ENCODE measurements at regions not wholly inside any gene's neighbourhood (a gene's known extent, or its start where the extent isn't known, plus 50 kb on each side); places are given as distances from the start of the nearest gene placed in this dataset.

DNA sequence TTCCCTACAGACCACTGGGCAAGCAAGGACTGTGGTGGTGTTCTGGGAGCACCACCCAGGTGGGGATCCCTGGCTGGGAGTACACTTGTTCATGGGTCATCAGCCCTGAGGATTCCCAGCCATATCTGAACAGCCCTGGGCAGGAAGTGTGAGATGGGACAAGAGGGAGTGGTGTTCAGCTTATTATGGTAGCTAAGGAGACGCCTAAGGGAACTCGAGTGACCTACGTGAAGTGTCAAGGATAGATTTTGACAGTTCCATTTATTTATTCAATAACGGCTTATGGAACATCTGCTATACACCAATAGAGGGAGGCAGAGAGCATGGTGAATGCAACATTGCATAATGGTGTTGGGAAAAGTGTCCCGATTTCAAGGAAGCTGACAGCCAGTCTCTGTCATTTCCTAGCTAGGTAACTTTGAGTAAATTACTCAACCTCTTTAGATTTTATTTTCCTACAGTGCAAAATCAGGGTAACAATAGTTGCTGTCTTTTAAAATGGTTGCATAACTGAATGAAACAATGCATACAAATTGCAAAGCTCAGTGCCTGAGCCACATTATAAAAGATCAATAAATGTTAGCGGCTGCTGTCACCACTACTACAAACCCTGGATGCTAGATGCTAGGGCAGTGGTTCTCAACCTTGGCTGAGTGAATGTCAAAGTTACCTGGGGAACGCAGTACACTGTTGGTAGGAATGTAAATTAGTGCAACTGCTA is 534.1 kb downstream of the GRIN2A start:
- Histone ChIP-seq H3K4me2 (ENCODE audit: unreplicated experiment) (no peak overlapping the region), H3K27me3 (replicated peaks; ENCODE audit: insufficient read depth) (no peaks in the 10 kb centered on the region), H3K4me1 (ENCODE audit: insufficient read depth) (no peaks in the 10 kb centered on the region), H3K36me3 (ENCODE audit: low read depth) (no peaks in the 10 kb centered on the region), H3K79me2 (ENCODE audit: insufficient read depth) (no peaks in the 10 kb centered on the region), H3K9me3 (ENCODE audit: low read depth) (no peaks in the 10 kb centered on the region), H3K9me2 (ENCODE audit: insufficient read depth) (no peaks in the 10 kb centered on the region), H3K27ac (no peak overlapping the region), H3K4me3 (no peak overlapping the region), H3K9ac (no peak overlapping the region), H3F3A (ENCODE audit: insufficient read depth) (no peaks in the 10 kb centered on the region), H4K20me1 (ENCODE audit: insufficient read depth) (no peaks in the 10 kb centered on the region), H2AFZ (no peak overlapping the region)
- no peak for TF ChIP-seq EZH2phosphoT487 (IDR thresholded peaks at IDR 0.05; ENCODE audit: insufficient read depth, low read depth)
- no peak for TF ChIP-seq EZH2 (IDR thresholded peaks at IDR 0.05; ENCODE audit: insufficient read depth, poor library complexity, severe bottlenecking)
- DNase-seq: peak; percentile 50
- in situ Hi-C loops (cut with MboI): no loop called here
- 4 to 6% methylated on average over 7 of the region's 7 CpGs for WGBS, 2 experiments (ENCODE audit: low coverage in 1 of 2, low lambda C conversion rate in 2 of 2, missing lambda C conversion rate in 2 of 2)

DNA sequence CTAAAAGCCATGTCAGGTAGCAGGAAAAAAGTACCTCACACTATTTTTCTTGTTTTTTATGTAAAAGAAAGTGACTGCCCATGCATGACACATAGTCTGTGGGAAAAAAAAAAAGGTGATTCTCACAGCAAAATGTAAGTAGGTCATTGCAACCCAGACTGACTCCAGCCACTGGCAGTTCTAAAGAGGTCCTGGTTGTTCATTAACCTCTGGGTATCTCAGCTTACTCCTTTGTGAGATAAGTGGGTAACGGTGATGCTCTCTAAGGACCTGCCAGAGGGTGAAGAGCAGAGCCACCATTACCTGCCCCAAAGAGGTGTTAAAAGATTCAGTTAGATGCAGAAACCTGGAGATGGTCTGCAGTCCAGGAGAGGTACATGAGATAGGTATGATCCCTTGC is 531.9 kb downstream of the GRIN2A start:
- no peaks in the 10 kb centered on the region for H3K79me2 ChIP-seq (ENCODE audit: insufficient read depth)
- H3K9me2 ChIP-seq (ENCODE audit: insufficient read depth): no peaks in the 10 kb centered on the region
- H3K36me3 ChIP-seq (ENCODE audit: low read depth): no peaks in the 10 kb centered on the region
- no peak for DNase-seq
- H4K20me1 ChIP-seq (ENCODE audit: insufficient read depth): no peaks in the 10 kb centered on the region
- no peak overlapping the region for H3K4me3 ChIP-seq
- no peak overlapping the region for H2AFZ ChIP-seq
- no peak overlapping the region for H3K4me2 ChIP-seq (ENCODE audit: unreplicated experiment)
- H3K9me3 ChIP-seq (ENCODE audit: low read depth): no peaks in the 10 kb centered on the region
- no peak overlapping the region for H3K27ac ChIP-seq
- in situ Hi-C loops (cut with MboI): no loop called here
- no peaks in the 10 kb centered on the region for H3K27me3 ChIP-seq (replicated peaks; ENCODE audit: insufficient read depth)
- no peaks in the 10 kb centered on the region for H3K4me1 ChIP-seq (ENCODE audit: insufficient read depth)
- TF ChIP-seq EZH2phosphoT487 (IDR thresholded peaks at IDR 0.05; ENCODE audit: insufficient read depth, low read depth): no peak
- TF ChIP-seq EZH2 (IDR thresholded peaks at IDR 0.05; ENCODE audit: insufficient read depth, poor library complexity, severe bottlenecking): no peak
- 13 to 38% methylated on average over 1 of the region's 1 CpG for WGBS, 2 experiments (ENCODE audit: low coverage in 1 of 2, low lambda C conversion rate in 2 of 2, missing lambda C conversion rate in 2 of 2)
- H3F3A ChIP-seq (ENCODE audit: insufficient read depth): no peaks in the 10 kb centered on the region
- no peak overlapping the region for H3K9ac ChIP-seq

DNA sequence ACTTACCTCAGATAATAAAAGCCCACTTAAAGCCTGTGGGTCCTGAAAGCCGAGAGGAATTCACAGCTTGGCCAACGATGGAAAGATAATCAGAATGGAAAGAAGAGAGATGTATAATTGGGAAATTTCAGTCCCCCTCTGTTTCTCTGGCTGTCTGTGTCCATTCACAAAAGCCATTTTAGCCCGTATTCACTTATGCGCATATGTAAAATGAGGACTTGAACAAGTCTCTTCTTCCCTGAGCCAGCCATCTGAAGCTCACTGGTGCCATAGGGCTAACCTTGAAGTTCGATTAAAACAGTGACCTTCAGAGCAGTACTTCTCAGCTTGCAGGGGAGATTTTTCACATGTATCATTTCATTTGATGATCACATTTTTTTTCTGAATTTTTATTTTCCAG is 527.2 kb downstream of the GRIN2A start:
- no peak for DNase-seq

GRCh38 chr16:9657641-9658040 is 524.6 kb downstream of the GRIN2A start:
- Histone ChIP-seq H3K27me3 (replicated peaks; ENCODE audit: insufficient read depth) (no peaks in the 10 kb centered on the region), H3K4me3 (no peak overlapping the region), H3K36me3 (ENCODE audit: low read depth) (no peaks in the 10 kb centered on the region), H3K27ac (no peak overlapping the region), H2AFZ (no peak overlapping the region), H3F3A (ENCODE audit: insufficient read depth) (no peaks in the 10 kb centered on the region), H3K4me1 (ENCODE audit: insufficient read depth) (no peaks in the 10 kb centered on the region), H3K9ac (no peak overlapping the region), H3K9me2 (ENCODE audit: insufficient read depth) (no peaks in the 10 kb centered on the region), H3K4me2 (ENCODE audit: unreplicated experiment) (no peak overlapping the region), H3K9me3 (ENCODE audit: low read depth) (no peaks in the 10 kb centered on the region), H4K20me1 (ENCODE audit: insufficient read depth) (no peaks in the 10 kb centered on the region), H3K79me2 (ENCODE audit: insufficient read depth) (no peaks in the 10 kb centered on the region)
- TF ChIP-seq EZH2 (IDR thresholded peaks at IDR 0.05; ENCODE audit: insufficient read depth, poor library complexity, severe bottlenecking) (no peak), EZH2phosphoT487 (IDR thresholded peaks at IDR 0.05; ENCODE audit: insufficient read depth, low read depth) (no peak)
- no peak for DNase-seq
- in situ Hi-C loops (cut with MboI): no loop called here
- WGBS, 2 experiments (ENCODE audit: low coverage in 1 of 2, low lambda C conversion rate in 2 of 2, missing lambda C conversion rate in 2 of 2): 2 to 5% methylated on average over 3 of the region's 3 CpGs

More for the DNA sequence above, 527.2 kb downstream of the GRIN2A start:
- TF ChIP-seq EZH2phosphoT487 (IDR thresholded peaks at IDR 0.05; ENCODE audit: insufficient read depth, low read depth): no peak
- TF ChIP-seq EZH2 (IDR thresholded peaks at IDR 0.05; ENCODE audit: insufficient read depth, poor library complexity, severe bottlenecking): no peak
- Histone ChIP-seq H3K4me1 (ENCODE audit: insufficient read depth) (no peaks in the 10 kb centered on the region), H3F3A (ENCODE audit: insufficient read depth) (no peaks in the 10 kb centered on the region), H3K79me2 (ENCODE audit: insufficient read depth) (no peaks in the 10 kb centered on the region), H3K4me3 (no peak overlapping the region), H2AFZ (no peak overlapping the region), H3K4me2 (ENCODE audit: unreplicated experiment) (no peak overlapping the region), H3K9me2 (ENCODE audit: insufficient read depth) (no peaks in the 10 kb centered on the region), H3K27me3 (replicated peaks; ENCODE audit: insufficient read depth) (no peaks in the 10 kb centered on the region), H3K9me3 (ENCODE audit: low read depth) (no peaks in the 10 kb centered on the region), H4K20me1 (ENCODE audit: insufficient read depth) (no peaks in the 10 kb centered on the region), H3K9ac (no peak overlapping the region), H3K36me3 (ENCODE audit: low read depth) (no peaks in the 10 kb centered on the region), H3K27ac (no peak overlapping the region)
- in situ Hi-C loops (cut with MboI): no loop called here
- WGBS, 2 experiments (ENCODE audit: low coverage in 1 of 2, low lambda C conversion rate in 2 of 2, missing lambda C conversion rate in 2 of 2): 33 to 35% methylated on average over 5 of the region's 5 CpGs
